ENCODE measurements at regions not wholly inside any gene's neighbourhood (a gene's known extent, or its start where the extent isn't known, plus 50 kb on each side); places are given as distances from the start of the nearest gene placed in this dataset.

DNA sequence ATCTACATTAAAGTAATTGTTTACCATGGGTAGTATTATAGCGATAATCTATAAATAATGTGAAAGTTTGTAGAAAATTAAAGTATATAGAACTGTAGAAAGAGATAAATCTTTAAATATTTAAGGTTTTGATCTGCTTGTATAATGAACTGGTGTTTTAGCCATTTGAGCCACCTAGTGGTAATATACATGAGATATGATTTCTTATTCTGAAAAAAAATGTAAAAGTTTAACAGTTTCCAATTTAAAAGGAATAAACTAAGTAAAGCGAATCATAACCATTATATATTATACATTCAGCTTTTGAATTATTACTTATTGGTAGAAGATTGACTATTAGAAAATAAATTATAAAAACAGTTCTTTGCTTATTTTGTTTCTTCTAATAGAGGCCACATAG, 91.2 kb downstream of the OTUD1 start:
- no peaks in the 10 kb centered on the region for H3K79me2 ChIP-seq (ENCODE audit: low read length)
- H3K4me3 ChIP-seq (ENCODE audit: low read length) = no peak overlapping the region
- no peak overlapping the region for H3K4me2 ChIP-seq (ENCODE audit: low read length)
- H3K9me3 ChIP-seq (ENCODE audit: low read length) = no peaks in the 10 kb centered on the region
- no peaks in the 10 kb centered on the region for H3F3A ChIP-seq (ENCODE audit: low read length, unreplicated experiment)
- POLR2A ChIA-PET (ENCODE audit: unreplicated experiment) = no interaction called here
- no peak overlapping the region for H2AFZ ChIP-seq (ENCODE audit: low read length)
- H3K4me1 ChIP-seq (ENCODE audit: insufficient read depth, low read length) = no peaks in the 10 kb centered on the region; the same call in 1 of the 2 replicates
- 0 out of 2 replicates have a peak, but pooled peaks cover 12% of the 10 kb centered on the region for H3K27me3 ChIP-seq (ENCODE audit: low read length)
- DNase-seq (peak; percentile 25), ATAC-seq (no peak)
- H3K9ac ChIP-seq (ENCODE audit: low read length) = no peak overlapping the region
- intact Hi-C loops (cut with micrococcal nuclease) = loop anchor here (1.0 to 2.0 kb wide), 2 partner anchors 215 to 371 kb away; no protein-coding TSS in a partner anchor
- peak; percentile 59 for TF ChIP-seq CTCF (conservative IDR thresholded peaks at IDR 0.05; ENCODE audit: low read depth, low read length)
- TF ChIP-seq EZH2 (IDR thresholded peaks at IDR 0.05; ENCODE audit: low read length, unreplicated experiment) = no peak
- no peak for TF ChIP-seq EZH2phosphoT487 (IDR thresholded peaks at IDR 0.05; ENCODE audit: borderline replicate concordance, low read length)
- CTCF ChIA-PET = no interaction called here
- no peaks in the 10 kb centered on the region for H4K20me1 ChIP-seq (ENCODE audit: low read length)
- H3K9me2 ChIP-seq (replicated peaks; ENCODE audit: low read length) = no peaks in the 10 kb centered on the region
- H3K36me3 ChIP-seq (ENCODE audit: low read depth, low read length) = no peaks in the 10 kb centered on the region
- H3K27ac ChIP-seq (ENCODE audit: low read length) = no peak overlapping the region
- no TSS peak for BruUV-seq (replicated peaks)

- Histone ChIP-seq H4K20me1 (ENCODE audit: low read length) (no peaks in the 10 kb centered on the region), H3K27me3 (ENCODE audit: low read length) (0 out of 2 replicates have a peak, but pooled peaks cover 12% of the 10 kb centered on the region), H3K4me2 (ENCODE audit: low read length) (no peak overlapping the region), H3K9me3 (ENCODE audit: low read length) (no peaks in the 10 kb centered on the region), H3K4me1 (ENCODE audit: insufficient read depth, low read length) (no peaks in the 10 kb centered on the region), H3K4me3 (ENCODE audit: low read length) (no peak overlapping the region), H2AFZ (ENCODE audit: low read length) (no peak overlapping the region), H3K9ac (ENCODE audit: low read length) (no peak overlapping the region), H3K79me2 (ENCODE audit: low read length) (no peaks in the 10 kb centered on the region), H3K9me2 (replicated peaks; ENCODE audit: low read length) (no peaks in the 10 kb centered on the region), H3F3A (ENCODE audit: low read length, unreplicated experiment) (no peaks in the 10 kb centered on the region), H3K27ac (ENCODE audit: low read length) (no peak overlapping the region), H3K36me3 (ENCODE audit: low read depth, low read length) (no peaks in the 10 kb centered on the region)
- no peak for ATAC-seq
- ChIA-PET POLR2A (ENCODE audit: unreplicated experiment) (no interaction called here), CTCF (no interaction called here)
- DNase-seq = no peak
- intact Hi-C loops (cut with micrococcal nuclease) = no loop called here
- no peak for TF ChIP-seq CTCF (conservative IDR thresholded peaks at IDR 0.05; ENCODE audit: low read depth, low read length)
- no peak for TF ChIP-seq EZH2phosphoT487 (IDR thresholded peaks at IDR 0.05; ENCODE audit: borderline replicate concordance, low read length)
- TF ChIP-seq EZH2 (IDR thresholded peaks at IDR 0.05; ENCODE audit: low read length, unreplicated experiment) = no peak
- BruUV-seq (replicated peaks) = no TSS peak
Observed at GRCh38 chr10:23533212-23533611, 94.3 kb downstream of the OTUD1 start.

GRCh38 chr10:23534326-23534725, 95.5 kb downstream of the OTUD1 start:
- Histone ChIP-seq H3K79me2 (ENCODE audit: low read length) (no peaks in the 10 kb centered on the region), H3K27me3 (ENCODE audit: low read length) (0 out of 2 replicates have a peak, but pooled peaks cover 12% of the 10 kb centered on the region), H3K9me3 (ENCODE audit: low read length) (no peaks in the 10 kb centered on the region), H3F3A (ENCODE audit: low read length, unreplicated experiment) (no peaks in the 10 kb centered on the region), H3K9me2 (replicated peaks; ENCODE audit: low read length) (no peaks in the 10 kb centered on the region), H3K27ac (ENCODE audit: low read length) (no peak overlapping the region), H3K9ac (ENCODE audit: low read length) (no peak overlapping the region), H3K4me3 (ENCODE audit: low read length) (no peak overlapping the region), H4K20me1 (ENCODE audit: low read length) (no peaks in the 10 kb centered on the region), H3K36me3 (ENCODE audit: low read depth, low read length) (no peaks in the 10 kb centered on the region), H3K4me1 (ENCODE audit: insufficient read depth, low read length) (no peaks in the 10 kb centered on the region), H2AFZ (ENCODE audit: low read length) (no peak overlapping the region), H3K4me2 (ENCODE audit: low read length) (no peak overlapping the region)
- DNase-seq (no peak), ATAC-seq (no peak)
- intact Hi-C loops (cut with micrococcal nuclease) = no loop called here
- CTCF ChIA-PET = no interaction called here
- TF ChIP-seq EZH2phosphoT487 (IDR thresholded peaks at IDR 0.05; ENCODE audit: borderline replicate concordance, low read length) (no peak), EZH2 (IDR thresholded peaks at IDR 0.05; ENCODE audit: low read length, unreplicated experiment) (no peak), CTCF (conservative IDR thresholded peaks at IDR 0.05; ENCODE audit: low read depth, low read length) (no peak)
- POLR2A ChIA-PET (ENCODE audit: unreplicated experiment) = no interaction called here
- no TSS peak for BruUV-seq (replicated peaks)
